ENCODE measurements at regions not wholly inside any gene's neighbourhood (a gene's known extent, or its start where the extent isn't known, plus 50 kb on each side); places are given as distances from the start of the nearest gene placed in this dataset.

DNA sequence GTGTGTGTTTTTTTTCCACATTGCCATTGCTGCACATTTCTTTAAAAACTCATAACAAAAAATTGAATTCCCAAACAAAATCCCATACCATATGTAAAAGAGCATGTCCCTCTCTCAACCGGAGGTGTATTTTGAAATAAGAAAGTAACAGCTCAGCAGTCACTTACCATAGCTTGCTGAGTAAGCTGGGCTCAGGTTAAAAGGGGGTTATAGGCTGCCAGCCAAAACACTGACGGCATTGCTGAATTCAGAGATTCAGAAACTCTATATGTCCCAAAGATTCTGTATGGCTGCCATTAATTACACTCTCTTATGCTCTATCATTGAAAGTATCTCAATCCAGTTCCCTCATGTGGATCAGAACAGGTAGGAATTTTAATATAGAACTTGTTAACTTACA lies 276.0 kb downstream of the FOXG1 start:
- in situ Hi-C loops (cut with MboI; ENCODE audit: low sequenced_read_pairs, unreplicated experiment): no loop called here
- DNase-seq (ENCODE audit: low spot score): no peak
- TF ChIP-seq, protein P1, sequence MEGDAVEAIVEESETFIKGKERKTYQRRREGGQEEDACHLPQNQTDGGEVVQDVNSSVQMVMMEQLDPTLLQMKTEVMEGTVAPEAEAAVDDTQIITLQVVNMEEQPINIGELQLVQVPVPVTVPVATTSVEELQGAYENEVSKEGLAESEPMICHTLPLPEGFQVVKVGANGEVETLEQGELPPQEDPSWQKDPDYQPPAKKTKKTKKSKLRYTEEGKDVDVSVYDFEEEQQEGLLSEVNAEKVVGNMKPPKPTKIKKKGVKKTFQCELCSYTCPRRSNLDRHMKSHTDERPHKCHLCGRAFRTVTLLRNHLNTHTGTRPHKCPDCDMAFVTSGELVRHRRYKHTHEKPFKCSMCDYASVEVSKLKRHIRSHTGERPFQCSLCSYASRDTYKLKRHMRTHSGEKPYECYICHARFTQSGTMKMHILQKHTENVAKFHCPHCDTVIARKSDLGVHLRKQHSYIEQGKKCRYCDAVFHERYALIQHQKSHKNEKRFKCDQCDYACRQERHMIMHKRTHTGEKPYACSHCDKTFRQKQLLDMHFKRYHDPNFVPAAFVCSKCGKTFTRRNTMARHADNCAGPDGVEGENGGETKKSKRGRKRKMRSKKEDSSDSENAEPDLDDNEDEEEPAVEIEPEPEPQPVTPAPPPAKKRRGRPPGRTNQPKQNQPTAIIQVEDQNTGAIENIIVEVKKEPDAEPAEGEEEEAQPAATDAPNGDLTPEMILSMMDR (IDR thresholded peaks at IDR 0.05; ENCODE audit: borderline replicate concordance, control extremely low read depth, extremely low read depth, insufficient read depth, missing control alignments): no peak

DNA sequence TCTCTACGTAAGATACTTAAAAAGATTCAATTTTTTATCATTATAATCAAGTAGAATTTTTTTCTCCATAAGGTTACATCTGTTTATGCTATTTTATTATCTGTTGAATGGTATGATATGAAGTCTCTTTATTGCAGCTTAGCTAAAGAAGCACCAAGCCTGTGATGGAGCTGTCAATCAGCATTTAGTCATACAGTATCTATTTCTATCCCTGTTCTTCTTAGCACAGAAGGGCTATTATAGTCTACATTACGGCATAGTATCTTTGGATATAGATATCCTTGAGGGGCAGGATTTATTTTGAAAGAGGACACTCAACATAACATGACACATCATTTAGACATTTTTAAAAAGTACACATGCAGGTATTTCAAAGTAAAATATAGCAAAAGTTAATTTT lies 277.1 kb downstream of the FOXG1 start:
- DNase-seq (ENCODE audit: low spot score): no peak
- TF ChIP-seq, protein P1 (IDR thresholded peaks at IDR 0.05; ENCODE audit: borderline replicate concordance, control extremely low read depth, extremely low read depth, insufficient read depth, missing control alignments): no peak
- in situ Hi-C loops (cut with MboI; ENCODE audit: low sequenced_read_pairs, unreplicated experiment): no loop called here

DNA sequence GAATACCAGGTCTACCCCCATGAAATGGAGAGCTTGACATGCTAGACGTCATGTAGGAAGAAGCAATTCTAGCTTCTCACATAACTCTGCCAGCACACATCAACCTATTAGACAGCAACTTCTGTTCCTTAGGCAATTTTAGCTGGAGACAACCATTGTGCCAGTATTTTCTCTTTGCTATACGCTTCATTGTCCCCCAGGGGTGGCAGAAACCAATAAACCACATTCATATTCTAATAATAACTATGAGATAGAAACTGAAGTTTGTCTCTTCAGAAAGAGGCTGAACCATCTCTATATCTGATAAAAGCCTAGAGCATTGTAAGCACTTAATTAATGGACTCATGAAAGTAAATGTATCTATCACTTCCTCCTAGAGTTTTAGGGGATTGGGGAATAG lies 278.6 kb downstream of the FOXG1 start:
- TF ChIP-seq, protein P1 (IDR thresholded peaks at IDR 0.05; ENCODE audit: borderline replicate concordance, control extremely low read depth, extremely low read depth, insufficient read depth, missing control alignments): no peak
- DNase-seq (ENCODE audit: low spot score): no peak
- in situ Hi-C loops (cut with MboI; ENCODE audit: low sequenced_read_pairs, unreplicated experiment): no loop called here

DNA sequence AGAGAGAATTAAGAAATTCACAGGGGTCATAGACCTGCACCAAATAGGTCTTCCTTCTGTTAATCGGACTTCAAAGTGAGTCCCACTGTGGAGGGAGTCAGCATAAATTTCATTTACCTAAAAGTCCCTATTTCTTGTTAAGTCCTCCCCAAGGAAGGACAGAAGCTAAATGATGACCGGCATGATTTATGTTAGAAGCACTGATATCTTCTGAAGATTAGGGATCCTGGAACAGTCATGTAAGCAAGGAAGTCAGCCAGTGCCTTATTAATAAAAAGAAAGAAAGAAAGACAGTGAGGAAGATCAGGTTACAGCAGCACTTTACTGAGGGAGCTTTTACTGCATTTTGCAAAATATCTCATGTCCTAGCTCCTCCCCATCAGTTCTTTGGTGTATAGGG lies 287.5 kb downstream of the FOXG1 start:
- TF ChIP-seq, protein P1 (IDR thresholded peaks at IDR 0.05; ENCODE audit: borderline replicate concordance, control extremely low read depth, extremely low read depth, insufficient read depth, missing control alignments): no peak
- no peak for DNase-seq (ENCODE audit: low spot score)
- in situ Hi-C loops (cut with MboI; ENCODE audit: low sequenced_read_pairs, unreplicated experiment): no loop called here

DNA sequence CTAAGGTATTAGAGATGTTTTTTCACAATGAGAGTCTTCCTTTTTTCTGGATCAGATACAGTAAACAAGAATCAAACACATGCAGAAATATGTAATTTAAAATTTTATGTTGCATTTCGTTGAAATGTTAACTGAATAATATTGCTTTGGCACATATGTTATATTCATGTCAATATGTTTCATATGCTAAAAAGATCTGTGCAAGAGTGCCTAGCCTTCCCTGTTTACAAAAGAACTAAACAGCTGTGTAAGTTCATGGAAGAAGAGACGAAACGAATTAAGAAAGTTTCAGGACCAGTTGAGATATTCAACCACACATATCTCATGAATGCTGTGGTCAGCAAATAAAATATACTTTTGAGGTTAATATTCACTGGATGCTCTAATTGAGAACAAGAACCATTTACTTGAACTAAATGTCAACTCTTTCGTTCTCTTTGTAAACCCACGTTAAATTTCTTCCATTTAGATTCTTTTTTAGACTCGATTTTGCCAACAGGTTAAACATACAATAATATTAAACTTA lies 289.5 kb downstream of the FOXG1 start:
- TF ChIP-seq, protein P1 (IDR thresholded peaks at IDR 0.05; ENCODE audit: borderline replicate concordance, control extremely low read depth, extremely low read depth, insufficient read depth, missing control alignments): no peak
- DNase-seq (ENCODE audit: low spot score): no peak
- in situ Hi-C loops (cut with MboI; ENCODE audit: low sequenced_read_pairs, unreplicated experiment): no loop called here

DNA sequence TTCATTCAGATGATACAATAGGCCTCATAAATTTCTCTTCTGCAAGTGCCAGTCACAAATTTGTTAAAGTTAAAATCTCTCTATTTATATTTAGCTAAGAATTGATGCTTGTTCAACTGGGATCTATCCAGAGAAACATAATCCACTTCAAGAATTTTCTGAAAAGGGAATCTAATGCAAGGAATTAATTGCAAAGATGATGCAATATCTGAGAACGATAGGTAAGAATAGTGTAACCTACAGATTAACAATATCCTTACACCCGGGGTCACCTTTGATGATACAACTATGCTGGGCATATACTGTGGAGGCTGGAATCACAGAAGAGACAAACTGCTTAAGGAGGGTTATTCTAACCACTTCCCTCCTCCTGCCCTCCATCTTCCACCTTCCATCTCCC lies 295.1 kb downstream of the FOXG1 start:
- in situ Hi-C loops (cut with MboI; ENCODE audit: low sequenced_read_pairs, unreplicated experiment): no loop called here
- TF ChIP-seq, protein P1 (IDR thresholded peaks at IDR 0.05; ENCODE audit: borderline replicate concordance, control extremely low read depth, extremely low read depth, insufficient read depth, missing control alignments): no peak
- DNase-seq (ENCODE audit: low spot score): no peak

DNA sequence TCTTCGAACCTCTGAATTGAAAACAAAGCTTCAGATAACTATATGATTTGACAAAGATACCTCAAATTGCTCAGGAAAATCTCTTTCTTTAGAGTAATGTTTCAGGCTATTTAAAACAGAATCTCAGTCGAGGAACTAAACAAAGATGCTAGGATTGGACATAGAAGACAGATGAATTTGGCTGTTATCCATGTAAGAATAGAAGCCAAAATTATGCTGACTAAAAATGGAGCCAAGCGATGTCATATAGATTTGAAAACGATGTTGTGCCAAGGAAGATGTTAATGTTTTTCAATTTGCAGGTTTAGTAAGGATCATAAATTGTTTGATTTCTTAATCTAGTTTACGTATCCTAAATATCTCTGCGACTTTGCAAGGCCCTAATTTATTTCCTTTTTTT lies 295.9 kb downstream of the FOXG1 start:
- TF ChIP-seq, protein P1 (IDR thresholded peaks at IDR 0.05; ENCODE audit: borderline replicate concordance, control extremely low read depth, extremely low read depth, insufficient read depth, missing control alignments): no peak
- no peak for DNase-seq (ENCODE audit: low spot score)
- in situ Hi-C loops (cut with MboI; ENCODE audit: low sequenced_read_pairs, unreplicated experiment): no loop called here

Data from GM13976 (cell line).